ENCODE measurements at regions not wholly inside any gene's neighbourhood (a gene's known extent, or its start where the extent isn't known, plus 50 kb on each side); places are given as distances from the start of the nearest gene placed in this dataset.

GRCh38 chr12:47558625-47559345, 147.0 kb downstream of the RPAP3 start:
- no peak for DNase-seq

- DNase-seq: no peak
These were observed 148.4 kb downstream of the RPAP3 start for GRCh38 chr12:47557386-47557785.

- DNase-seq: no peak
These were observed 149.4 kb downstream of the RPAP3 start for GRCh38 chr12:47556261-47557030.

GRCh38 chr12:47554046-47554653, 151.7 kb downstream of the RPAP3 start:
- DNase-seq: no peak

GRCh38 chr12:47553266-47553665, 152.6 kb downstream of the RPAP3 start:
- no peak for DNase-seq

- no peak for DNase-seq
These were observed 154.4 kb downstream of the RPAP3 start for GRCh38 chr12:47551426-47551851.

- no peak for DNase-seq
These were observed 156.6 kb downstream of the RPAP3 start for GRCh38 chr12:47549258-47549657.

- DNase-seq: no peak
These were observed 157.4 kb downstream of the RPAP3 start for GRCh38 chr12:47548401-47548800.

GRCh38 chr12:47547077-47547476, 158.8 kb downstream of the RPAP3 start:
- DNase-seq: no peak

- no peak for DNase-seq
These were observed 159.8 kb downstream of the RPAP3 start for GRCh38 chr12:47545938-47546609.

GRCh38 chr12:47534695-47535094, 171.1 kb downstream of the RPAP3 start:
- no peak for DNase-seq

- DNase-seq: no peak
These were observed 175.8 kb downstream of the RPAP3 start for GRCh38 chr12:47530050-47530449.

GRCh38 chr12:47527816-47528215, 178.0 kb downstream of the RPAP3 start:
- no peak for DNase-seq

GRCh38 chr12:47520029-47520428, 185.8 kb downstream of the RPAP3 start:
- no peak for DNase-seq

- no peak for DNase-seq
These were observed 188.7 kb downstream of the RPAP3 start for GRCh38 chr12:47517122-47517521.

- no peak for DNase-seq
These were observed 196.4 kb downstream of the RPAP3 start for GRCh38 chr12:47509398-47509851.

GRCh38 chr12:47507221-47507620, 198.6 kb downstream of the RPAP3 start:
- DNase-seq: no peak

- no peak for DNase-seq
These were observed 200.9 kb downstream of the RPAP3 start for GRCh38 chr12:47504775-47505446.

- no peak for DNase-seq
These were observed 212.0 kb downstream of the RPAP3 start for GRCh38 chr12:47493801-47494200.

- no peak for DNase-seq
These were observed 214.1 kb downstream of the RPAP3 start for GRCh38 chr12:47491516-47492305.

- no peak for DNase-seq
These were observed 216.9 kb downstream of the RPAP3 start for GRCh38 chr12:47488888-47489287.

GRCh38 chr12:47481041-47481440, 224.8 kb downstream of the RPAP3 start:
- no peak for DNase-seq
